ENCODE measurements at regions not wholly inside any gene's neighbourhood (a gene's known extent, or its start where the extent isn't known, plus 50 kb on each side); places are given as distances from the start of the nearest gene placed in this dataset.

- no peaks in the 10 kb centered on the region for H3K23me2 ChIP-seq (ENCODE audit: low read depth, low read length)
- H3K27ac ChIP-seq (ENCODE audit: low read depth, low read length), result no peak overlapping the region
- H2BK5ac ChIP-seq (ENCODE audit: low read depth, low read length), result no peak overlapping the region
- no peak overlapping the region for H4K8ac ChIP-seq (ENCODE audit: extremely low read depth, insufficient read depth, low read length)
- no peak overlapping the region for H4K91ac ChIP-seq (replicated peaks; ENCODE audit: insufficient read length, low read length)
- no peak overlapping the region for H2BK120ac ChIP-seq (replicated peaks; ENCODE audit: low read depth, low read length)
- H2AK5ac ChIP-seq (ENCODE audit: low read depth, low read length), result no peak overlapping the region
- H3K14ac ChIP-seq (ENCODE audit: insufficient read length), result no peak overlapping the region
- DNase-seq (ENCODE audit: low read depth in 1 of 2, low spot score in 2 of 2) (no peak), FAIRE-seq (no peak)
- TF ChIP-seq RAD21 (IDR thresholded peaks at IDR 0.05 in 1 of 2, conservative IDR thresholded peaks at IDR 0.05 in 1 of 2; ENCODE audit: low read depth in 2 of 2, low read length in 2 of 2), result peak; percentile 27 to 41; a peak in 3 of 4 replicates
- TF ChIP-seq USF2 (IDR thresholded peaks at IDR 0.05; ENCODE audit: low read length), result no peak
- TF ChIP-seq CEBPB (IDR thresholded peaks at IDR 0.05; ENCODE audit: low read depth, low read length), result no peak
- no peak for TF ChIP-seq CTBP2 (IDR thresholded peaks at IDR 0.05; ENCODE audit: borderline replicate concordance, insufficient read depth, insufficient read length, low read length)
- no peak for TF ChIP-seq FOSL1 (IDR thresholded peaks at IDR 0.05; ENCODE audit: insufficient read depth, low read depth, low read length)
- no peak overlapping the region for H2BK15ac ChIP-seq (ENCODE audit: low read length)
- H3K4me2 ChIP-seq (ENCODE audit: insufficient read depth in 1 of 2, low read depth in 2 of 2, low read length in 2 of 2), result no peak overlapping the region
- H3K36me3 ChIP-seq (ENCODE audit: control insufficient read depth in 2 of 4, insufficient read depth in 4 of 4, low read length in 3 of 4), result no peaks in the 10 kb centered on the region
- no peak overlapping the region for H3K4ac ChIP-seq (replicated peaks; ENCODE audit: insufficient read length, low read depth, low read length)
- H3K18ac ChIP-seq (ENCODE audit: extremely low read depth, low read length), result no peak overlapping the region
- no peak overlapping the region for H2BK20ac ChIP-seq (ENCODE audit: low read length)
- H2BK12ac ChIP-seq (ENCODE audit: low read depth, low read length), result no peak overlapping the region
- H4K5ac ChIP-seq (ENCODE audit: insufficient read length, low read depth, low read length), result no peak overlapping the region
- H3K9me3 ChIP-seq (ENCODE audit: insufficient read depth in 2 of 2, low read depth in 1 of 2, low read length in 1 of 2), result no peaks in the 10 kb centered on the region
- no peaks in the 10 kb centered on the region for H3K79me1 ChIP-seq (ENCODE audit: low read depth, low read length)
- H3K56ac ChIP-seq (replicated peaks; ENCODE audit: insufficient read length, low read depth, low read length), result no peak overlapping the region
- CTCF ChIA-PET (ENCODE audit: partially characterized antibody), result interaction anchor here (0.7 to 1.2 kb wide), 9 partner anchors 13 to 532 kb away, joined by 3 to 5 read pairs (median 3); no protein-coding TSS in a partner anchor
- POLR2A ChIA-PET (ENCODE audit: partially characterized antibody), result no interaction called here
- no peaks in the 10 kb centered on the region; a peak in 1 of 7 replicates for H3K27me3 ChIP-seq (replicated peaks in 1 of 4; ENCODE audit: control insufficient read depth in 3 of 4, extremely low read depth in 1 of 4, insufficient read depth in 3 of 4, low read length in 3 of 4)
- WGBS, 2 experiments (ENCODE audit: extremely low coverage in 1 of 2, insufficient coverage in 1 of 2, insufficient read length in 1 of 2, insufficient replicate concordance in 2 of 2, low coverage in 1 of 2, low lambda C conversion rate in 2 of 2, missing lambda C conversion rate in 1 of 2), result 91% methylated on average over 2 of the region's 2 CpGs; no CpG with 5 or more reads in 1 of the 2 experiments
- no peak overlapping the region for H3K23ac ChIP-seq (ENCODE audit: insufficient read length)
- H3K9ac ChIP-seq (replicated peaks in 1 of 4; ENCODE audit: extremely low read depth in 1 of 4, low read depth in 3 of 4, low read length in 3 of 4), result no peak overlapping the region
- H3K4me1 ChIP-seq (replicated peaks in 1 of 4; ENCODE audit: control insufficient read depth in 3 of 4, insufficient read depth in 4 of 4, low read length in 3 of 4), result peaks cover 0 to 8% (median 4%) of the 10 kb centered on the region in 4 experiments; a peak in 3 of 7 replicates
- H4K20me1 ChIP-seq (replicated peaks in 1 of 2; ENCODE audit: control insufficient read depth in 1 of 2, insufficient read depth in 2 of 2, low read length in 2 of 2), result no peaks in the 10 kb centered on the region
- no peak overlapping the region for H3K4me3 ChIP-seq (ENCODE audit: extremely low read depth in 1 of 4, insufficient read depth in 2 of 4, low read depth in 3 of 4, low read length in 4 of 4)
- H3K79me2 ChIP-seq (ENCODE audit: control insufficient read depth in 1 of 2, insufficient read depth in 2 of 2, low read length in 2 of 2), result no peaks in the 10 kb centered on the region
- no peak overlapping the region for H2AFZ ChIP-seq (ENCODE audit: low read length)
Observed at GRCh38 chr7:69402696-69403095, 195.6 kb upstream of the AUTS2 start.

Measured in H1 (cell line).